Mesendoderm (in vitro differentiated cells): ENCODE measurements at regions not wholly inside any gene's neighbourhood (a gene's known extent, or its start where the extent isn't known, plus 50 kb on each side); places are given as distances from the start of the nearest gene placed in this dataset.

Experiments
- DNase-seq: peaks from one replicate; pipeline ENCODE4 v3.0.0; 2013
- H2AK5ac ChIP-seq: 2 replicates; pipeline ENCODE4 v1.6.1; 2013; ENCODE audit warnings: low read length, inconsistent platforms
- H2BK120ac ChIP-seq: 2 replicates; pipeline ENCODE4 v1.6.1; 2013; ENCODE audit warnings: low read depth, mild to moderate bottlenecking, low read length, moderate library complexity, mixed read lengths
- H2BK15ac ChIP-seq: replicated peaks from 2 replicates; pipeline ENCODE4 v1.6.1; 2013; ENCODE audit warnings: low read depth, mild to moderate bottlenecking, moderate library complexity
- H2BK5ac ChIP-seq: 2 replicates; pipeline ENCODE4 v1.6.1; 2013; ENCODE audit warnings: low read length, inconsistent platforms
- H3K18ac ChIP-seq: 2 replicates; pipeline ENCODE4 v1.6.1; 2013; ENCODE audit warnings: mild to moderate bottlenecking, low read length, mixed read lengths
- H3K23ac ChIP-seq: one replicate; pipeline ENCODE4 v1.6.1; 2013; ENCODE audit warnings: low read length
- H3K27ac ChIP-seq: 2 replicates; pipeline ENCODE4 v1.5.1; 2013; ENCODE audit warnings: low read depth, mild to moderate bottlenecking, inconsistent platforms, low read length, moderate library complexity
- H3K27me3 ChIP-seq: 2 replicates; pipeline ENCODE4 v1.6.1; 2013; ENCODE audit warnings: low read length, control low read depth, mild to moderate bottlenecking, inconsistent platforms; ENCODE audit not compliant: insufficient read depth, poor library complexity
- H3K36me3 ChIP-seq: 2 replicates; pipeline ENCODE4 v1.6.1; 2013; ENCODE audit warnings: low read length, inconsistent platforms; ENCODE audit not compliant: control insufficient read depth, insufficient read depth
- H3K4ac ChIP-seq: one replicate; pipeline ENCODE4 v1.6.1; 2013; ENCODE audit warnings: low read depth, mild to moderate bottlenecking, low read length, moderate library complexity
- H3K4me1 ChIP-seq: 2 replicates; pipeline ENCODE4 v1.6.1; 2013; ENCODE audit warnings: low read depth, low read length, inconsistent platforms; ENCODE audit not compliant: control insufficient read depth
- H3K4me2 ChIP-seq: 2 replicates; pipeline ENCODE4 v1.6.1; 2013; ENCODE audit warnings: low read length
- H3K4me3 ChIP-seq: 2 replicates; pipeline ENCODE4 v1.5.1; 2013; ENCODE audit warnings: mild to moderate bottlenecking, low read length
- H3K56ac ChIP-seq: one replicate; pipeline ENCODE4 v1.6.1; 2013; ENCODE audit warnings: low read length
- H3K79me1 ChIP-seq: 2 replicates; pipeline ENCODE4 v1.6.1; 2013; ENCODE audit warnings: low read length, inconsistent platforms
- H3K79me2 ChIP-seq: 2 replicates; pipeline ENCODE4 v1.6.1; 2013; ENCODE audit warnings: mild to moderate bottlenecking, low read length; ENCODE audit not compliant: control insufficient read depth, insufficient read depth
- H3K9ac ChIP-seq: 2 replicates; pipeline ENCODE4 v1.6.1; 2013; ENCODE audit warnings: low read length, inconsistent platforms
- H4K5ac ChIP-seq: one replicate; pipeline ENCODE4 v1.6.1; 2013; ENCODE audit warnings: low read length
- H4K8ac ChIP-seq: one replicate; pipeline ENCODE4 v1.6.1; 2013; ENCODE audit warnings: low read depth, mild to moderate bottlenecking, control low read depth, low read length, moderate library complexity
- WGBS: extraction: QIAGEN DNeasy Blood & Tissue Kit; methylation state at CpG from one replicate; pipeline ENCODE4 v1.1.7; 2013; ENCODE audit warnings: low lambda C conversion rate, missing lambda C conversion rate; ENCODE audit not compliant: insufficient coverage; ENCODE audit errors: extremely low coverage; 5-methylcytosine and 5-hydroxymethylcytosine counted together

DNA sequence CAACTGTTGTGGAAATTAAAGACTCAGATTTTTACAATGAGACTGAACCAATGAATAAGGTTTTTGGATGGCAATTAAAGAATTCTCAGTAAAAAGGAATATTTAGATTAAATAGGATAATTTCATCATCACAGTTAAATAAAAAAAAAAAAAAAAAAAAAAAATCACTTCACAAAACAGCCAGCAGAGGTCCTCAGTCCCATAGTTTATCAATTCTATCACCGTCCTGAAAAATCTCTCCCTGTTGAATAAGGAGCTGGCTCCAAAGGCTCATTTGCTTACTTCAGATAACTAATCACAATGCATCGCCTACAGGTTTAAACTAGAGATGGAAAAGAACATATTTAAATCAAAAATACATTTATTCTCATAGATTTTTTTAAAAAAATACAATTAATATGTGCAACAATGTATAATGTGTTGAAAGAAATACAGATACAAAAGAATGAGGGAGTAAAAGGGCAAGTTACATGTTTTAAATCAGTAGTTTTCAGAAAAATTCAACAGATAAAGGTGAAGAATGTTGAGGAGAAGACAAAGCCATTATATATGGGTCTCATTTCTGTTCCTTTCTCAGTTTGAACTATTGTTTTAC lies 175.8 kb upstream of the CHD1 start:
- H3K23ac ChIP-seq: no peak overlapping the region
- H3K27ac ChIP-seq: no peak overlapping the region
- no CpG with 5 or more reads among the region's 2 CpGs for WGBS
- no peak overlapping the region for H2BK15ac ChIP-seq
- H3K4ac ChIP-seq: no peak overlapping the region
- no peak overlapping the region for H2BK120ac ChIP-seq
- no peak overlapping the region for H3K9ac ChIP-seq
- H3K79me1 ChIP-seq: no peaks in the 10 kb centered on the region
- no peaks in the 10 kb centered on the region for H3K4me1 ChIP-seq
- no peak overlapping the region for H4K8ac ChIP-seq
- no peak overlapping the region for H3K18ac ChIP-seq
- H4K5ac ChIP-seq: no peak overlapping the region
- H2BK5ac ChIP-seq: no peak overlapping the region
- H3K36me3 ChIP-seq: no peaks in the 10 kb centered on the region
- no peak overlapping the region for H2AK5ac ChIP-seq
- H3K4me2 ChIP-seq: no peak overlapping the region
- peak; percentile 58 for DNase-seq
- H3K4me3 ChIP-seq: no peak overlapping the region
- no peaks in the 10 kb centered on the region for H3K27me3 ChIP-seq
- H3K79me2 ChIP-seq: no peaks in the 10 kb centered on the region
- H3K56ac ChIP-seq: no peak overlapping the region

DNA sequence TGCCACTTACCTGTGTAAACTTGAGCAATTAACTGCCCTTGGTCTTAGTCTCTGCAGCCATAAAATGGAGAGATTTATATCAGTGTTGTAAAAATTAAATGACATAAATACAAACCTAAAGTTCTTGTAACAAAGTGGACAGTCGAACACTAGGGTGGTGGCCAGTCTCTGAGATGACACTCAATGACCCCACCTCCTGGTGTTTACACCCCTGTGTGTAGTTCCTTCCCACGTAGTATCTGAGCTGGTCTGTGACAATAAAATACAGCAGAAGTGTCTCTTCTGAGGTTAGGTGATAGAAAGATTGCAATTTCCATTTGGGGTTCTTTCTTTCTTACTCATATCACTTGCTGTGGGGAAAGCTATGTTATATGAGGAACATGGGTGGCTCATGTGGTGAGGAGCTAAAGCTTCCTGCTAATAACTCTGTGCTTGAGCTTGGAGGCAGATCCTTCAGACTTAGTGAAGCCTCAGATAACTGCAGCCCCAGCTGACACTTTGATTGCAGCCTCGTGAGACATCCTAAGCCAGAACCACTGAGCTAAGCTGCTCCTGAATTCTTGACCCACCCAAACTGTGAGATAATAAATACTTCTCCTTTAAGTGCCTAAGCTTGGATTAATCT lies 173.4 kb upstream of the CHD1 start:
- Histone ChIP-seq H3K36me3 (no peaks in the 10 kb centered on the region), H3K4me1 (peaks cover 5% of the 10 kb centered on the region), H3K9ac (no peak overlapping the region), H2BK120ac (no peak overlapping the region), H3K23ac (no peak overlapping the region), H2BK5ac (no peak overlapping the region), H2AK5ac (no peak overlapping the region), H4K5ac (no peak overlapping the region), H3K79me2 (no peaks in the 10 kb centered on the region), H2BK15ac (no peak overlapping the region), H3K4ac (no peak overlapping the region), H3K27me3 (no peaks in the 10 kb centered on the region), H3K56ac (no peak overlapping the region), H3K18ac (no peak overlapping the region), H3K79me1 (no peaks in the 10 kb centered on the region), H3K4me2 (no peak overlapping the region), H3K4me3 (no peak overlapping the region), H3K27ac (no peak overlapping the region), H4K8ac (no peak overlapping the region)
- no CpG with 5 or more reads among the region's 3 CpGs for WGBS
- DNase-seq: peak; percentile 57

DNA sequence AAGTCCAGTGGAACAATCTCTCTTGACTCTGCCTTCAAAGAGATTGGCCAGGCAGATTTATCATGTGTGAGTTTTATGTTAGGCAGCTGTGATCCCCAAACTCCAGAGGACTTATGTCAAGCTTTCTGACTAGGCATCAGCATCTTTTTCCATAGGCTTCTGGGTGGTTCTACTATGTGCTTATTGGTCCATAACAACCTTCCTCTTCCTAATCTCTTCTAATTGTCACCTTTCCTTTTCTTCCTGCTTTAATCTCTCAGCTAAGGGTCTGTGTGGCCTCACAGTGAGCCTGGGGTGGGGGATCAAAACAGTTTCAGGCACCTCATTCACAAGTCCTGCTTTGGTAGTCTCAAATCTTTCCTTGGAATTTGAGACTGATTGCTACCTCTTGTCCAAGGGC lies 170.9 kb upstream of the CHD1 start:
- no peak overlapping the region for H2BK15ac ChIP-seq
- no peaks in the 10 kb centered on the region for H3K79me1 ChIP-seq
- peaks cover 5% of the 10 kb centered on the region for H3K4me1 ChIP-seq
- no peak overlapping the region for H3K4ac ChIP-seq
- H4K5ac ChIP-seq: no peak overlapping the region
- H3K9ac ChIP-seq: no peak overlapping the region
- no peak overlapping the region for H2BK5ac ChIP-seq
- no peak overlapping the region for H3K23ac ChIP-seq
- no peak overlapping the region for H4K8ac ChIP-seq
- no peak overlapping the region for H3K18ac ChIP-seq
- H3K27ac ChIP-seq: no peak overlapping the region
- H3K4me2 ChIP-seq: no peak overlapping the region
- no peaks in the 10 kb centered on the region for H3K27me3 ChIP-seq
- H3K36me3 ChIP-seq: no peaks in the 10 kb centered on the region
- H2BK120ac ChIP-seq: no peak overlapping the region
- DNase-seq: peak; percentile 92
- no peaks in the 10 kb centered on the region for H3K79me2 ChIP-seq
- H2AK5ac ChIP-seq: no peak overlapping the region
- no peak overlapping the region for H3K4me3 ChIP-seq
- no peak overlapping the region for H3K56ac ChIP-seq

DNA sequence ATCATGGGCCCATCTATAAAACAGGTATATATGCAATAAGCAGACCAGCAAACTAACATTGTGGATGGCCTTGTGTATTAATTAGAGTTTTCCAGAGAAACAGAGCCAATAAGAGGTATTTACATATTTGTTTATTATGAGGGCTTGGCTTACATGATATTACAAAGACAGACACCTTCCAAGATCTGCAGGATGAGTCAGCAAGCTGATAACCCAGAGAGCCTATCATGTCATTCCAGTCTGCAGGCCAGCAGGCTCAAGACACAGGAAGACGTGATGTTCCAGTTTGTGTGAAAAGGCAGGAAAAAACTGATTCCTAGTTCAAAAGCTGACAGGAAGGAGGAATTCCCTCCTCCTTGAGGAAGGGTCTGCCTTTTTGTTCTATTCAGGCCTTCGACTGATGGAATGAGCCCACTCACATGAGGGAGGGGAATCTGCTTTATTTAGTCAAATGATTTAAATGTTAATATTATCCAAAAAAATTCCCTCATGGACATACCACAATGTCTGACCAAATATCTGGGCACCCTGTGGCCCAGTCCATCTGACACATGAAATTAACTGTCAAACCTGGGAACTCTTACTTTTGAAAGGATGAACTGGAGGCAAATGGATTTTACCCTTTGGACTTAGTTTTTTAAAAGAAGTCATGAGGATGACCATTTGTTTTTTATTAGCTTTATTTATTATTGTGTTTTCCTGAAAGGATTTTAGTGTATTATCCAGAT lies 161.2 kb upstream of the CHD1 start:
- Histone ChIP-seq H3K4me2 (no peak overlapping the region), H3K79me1 (no peaks in the 10 kb centered on the region), H3K79me2 (no peaks in the 10 kb centered on the region), H2BK120ac (no peak overlapping the region), H2AK5ac (no peak overlapping the region), H3K56ac (no peak overlapping the region), H3K4me3 (no peak overlapping the region), H3K36me3 (no peaks in the 10 kb centered on the region), H4K5ac (no peak overlapping the region), H2BK15ac (no peak overlapping the region), H3K27me3 (no peaks in the 10 kb centered on the region), H3K4ac (no peak overlapping the region), H3K4me1 (no peaks in the 10 kb centered on the region), H3K27ac (no peak overlapping the region), H3K9ac (no peak overlapping the region), H3K23ac (no peak overlapping the region), H2BK5ac (no peak overlapping the region), H4K8ac (no peak overlapping the region), H3K18ac (no peak overlapping the region)
- DNase-seq: no peak
- no CpG with 5 or more reads among the region's 2 CpGs for WGBS

DNA sequence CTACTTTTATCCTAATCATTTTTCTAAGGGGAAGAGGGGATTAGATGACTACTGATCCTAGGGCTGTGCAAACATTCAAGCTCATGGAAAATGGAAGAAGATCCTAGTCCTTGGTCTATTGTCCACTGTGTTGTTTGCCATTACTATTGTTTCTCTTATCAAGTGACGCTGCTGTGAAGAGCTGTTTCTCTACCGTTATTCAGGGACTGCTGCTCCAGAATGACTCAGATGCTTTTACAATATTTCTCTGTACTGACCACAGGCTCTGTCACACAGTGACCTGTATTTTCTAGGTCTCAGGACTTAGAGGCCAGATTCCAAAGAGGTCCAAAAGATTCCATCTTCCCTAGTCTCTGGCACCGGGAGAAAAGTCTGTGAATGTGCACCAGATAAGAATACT lies 159.5 kb upstream of the CHD1 start:
- Histone ChIP-seq H3K56ac (no peak overlapping the region), H2BK15ac (no peak overlapping the region), H3K79me1 (no peaks in the 10 kb centered on the region), H2AK5ac (no peak overlapping the region), H4K5ac (no peak overlapping the region), H3K4ac (no peak overlapping the region), H3K9ac (no peak overlapping the region), H3K4me3 (no peak overlapping the region), H3K36me3 (no peaks in the 10 kb centered on the region), H4K8ac (no peak overlapping the region), H2BK5ac (no peak overlapping the region), H3K18ac (no peak overlapping the region), H3K27ac (no peak overlapping the region), H3K27me3 (no peaks in the 10 kb centered on the region), H3K4me1 (no peaks in the 10 kb centered on the region), H3K4me2 (no peak overlapping the region), H2BK120ac (no peak overlapping the region), H3K79me2 (no peaks in the 10 kb centered on the region), H3K23ac (no peak overlapping the region)
- no peak for DNase-seq
- WGBS: no CpG with 5 or more reads among the region's 3 CpGs
